GM18517 (cell line): ENCODE measurements at regions not wholly inside any gene's neighbourhood (a gene's known extent, or its start where the extent isn't known, plus 50 kb on each side); places are given as distances from the start of the nearest gene placed in this dataset.

Experiments used
- ATAC-seq: cut with Tn5 transposase; IDR thresholded peaks from one replicate; pipeline ENCODE4 v1.9.1; 2021; ENCODE audit warnings: mild to moderate bottlenecking, moderate library complexity; ENCODE audit not compliant: unreplicated experiment

- no peak for ATAC-seq
Observed at GRCh38 chr13:79267560-79267959, 138.5 kb downstream of the RBM26 start.

GRCh38 chr13:79258489-79258888 lies 147.6 kb downstream of the RBM26 start:
- peak; percentile 65 for ATAC-seq

- ATAC-seq = peak; percentile 48
Observed at GRCh38 chr13:79246578-79246949, 159.5 kb downstream of the RBM26 start.

- ATAC-seq = no peak
Observed at GRCh38 chr13:79245937-79246577, 160.0 kb downstream of the RBM26 start.

- ATAC-seq = no peak
Observed at GRCh38 chr13:79241697-79242096, 164.4 kb downstream of the RBM26 start.

- ATAC-seq = no peak
Observed at GRCh38 chr13:79237981-79238380, 168.1 kb downstream of the RBM26 start.

GRCh38 chr13:79231887-79232286 lies 174.2 kb downstream of the RBM26 start:
- no peak for ATAC-seq

- no peak for ATAC-seq
Observed at GRCh38 chr13:79229761-79230160, 176.3 kb downstream of the RBM26 start.

GRCh38 chr13:79228972-79229371 lies 177.1 kb downstream of the RBM26 start:
- no peak for ATAC-seq

GRCh38 chr13:79227418-79227817 lies 178.6 kb downstream of the RBM26 start:
- ATAC-seq = peak; percentile 94

GRCh38 chr13:79226938-79227337 lies 179.1 kb downstream of the RBM26 start:
- ATAC-seq = no peak

- ATAC-seq = no peak
Observed at GRCh38 chr13:79226250-79226649, 179.8 kb downstream of the RBM26 start.

GRCh38 chr13:79225487-79226232 lies 180.4 kb downstream of the RBM26 start:
- no peak for ATAC-seq

GRCh38 chr13:79222427-79223205 lies 183.4 kb downstream of the RBM26 start:
- ATAC-seq = no peak

GRCh38 chr13:79212064-79212619 lies 193.9 kb downstream of the RBM26 start:
- no peak for ATAC-seq

GRCh38 chr13:79211377-79211776 lies 194.7 kb downstream of the RBM26 start:
- no peak for ATAC-seq

GRCh38 chr13:79197933-79198332 lies 208.1 kb downstream of the RBM26 start:
- no peak for ATAC-seq

- no peak for ATAC-seq
Observed at GRCh38 chr13:79196843-79197242, 209.2 kb downstream of the RBM26 start.

GRCh38 chr13:79196366-79196765 lies 209.7 kb downstream of the RBM26 start:
- no peak for ATAC-seq

- ATAC-seq = peak; percentile 23
Observed at GRCh38 chr13:79194727-79195126, 211.3 kb downstream of the RBM26 start.

GRCh38 chr13:79194272-79194671 lies 211.8 kb downstream of the RBM26 start:
- peak; percentile 96 for ATAC-seq
